Transverse colon (tissue), 4 donors: ENCODE measurements at regions not wholly inside any gene's neighbourhood (a gene's known extent, or its start where the extent isn't known, plus 50 kb on each side); places are given as distances from the start of the nearest gene placed in this dataset.

Experiments
- DNase-seq: peaks from one replicate; pipeline ENCODE4 v3.0.0-alpha.2; 2019
- H3K27ac ChIP-seq, 4 donors: fragments of 200-600 bp; sonication (generic); 2 replicates each; pipeline ENCODE4 v1.5.1; 2016 to 2018; ENCODE audit warnings: inconsistent platforms in 4 of 4
- H3K27me3 ChIP-seq: fragments of 200-600 bp; sonication (generic); 2 replicates; pipeline ENCODE4 v1.5.1; 2017; ENCODE audit warnings: inconsistent platforms
- H3K36me3 ChIP-seq, 4 donors: fragments of 200-600 bp; sonication (generic); 2 replicates each; pipeline ENCODE4 v1.5.1; 2017 to 2019; ENCODE audit warnings: inconsistent platforms in 4 of 4
- H3K4me1 ChIP-seq, 4 donors: fragments of 200-600 bp; sonication (generic); 2 replicates each; pipeline ENCODE4 v1.5.1; 2017 to 2020; ENCODE audit warnings: inconsistent platforms in 4 of 4
- H3K4me3 ChIP-seq, 4 donors: fragments of 200-600 bp; sonication (generic); 1 replicate in 1 of 4; 2 replicates in 3 of 4; pipeline versions ENCODE4 v1.5.1 to v1.6.1; 2017 to 2019; ENCODE audit warnings: inconsistent platforms in 4 of 4
- H3K9me3 ChIP-seq, 2 donors: fragments of 200-600 bp; sonication (generic); 2 replicates each; pipeline ENCODE4 v1.5.1; 2017 to 2019; ENCODE audit warnings: inconsistent platforms in 2 of 2
- CTCF ChIP-seq, 5 experiments: fragments of 200-600 bp in 3 of 5; fragments of 450-650 bp in 2 of 5; sonication (generic) in 3 of 5; IDR thresholded peaks; 1 replicate in 2 of 5; 2 replicates in 3 of 5; pipeline ENCODE4 v1.5.1; 2016 to 2017; ENCODE audit warnings: antibody characterized with exemption in 5 of 5, inconsistent platforms in 3 of 5, mild to moderate bottlenecking in 2 of 5, moderate library complexity in 1 of 5
- EP300 ChIP-seq: sonication (generic); formaldehyde crosslinking; IDR thresholded peaks from one replicate; pipeline ENCODE4 v1.6.1; 2017; ENCODE audit warnings: antibody characterized with exemption, low read depth
- POLR2A ChIP-seq: fragments of 450-650 bp; IDR thresholded peaks from one replicate; pipeline ENCODE4 v1.6.1; 2016; ENCODE audit warnings: antibody characterized with exemption, mild to moderate bottlenecking, moderate library complexity
- POLR2AphosphoS5 ChIP-seq, 3 donors: sonication (generic); formaldehyde crosslinking; IDR thresholded peaks; one replicate each; pipeline ENCODE4 v1.6.1; 2016; ENCODE audit warnings: antibody characterized with exemption in 3 of 3
- WGBS, 2 donors: methylation state at CpG; one replicate each; pipeline ENCODE4 v1.1.5; 2018; ENCODE audit warnings: low coverage in 1 of 2; 5-methylcytosine and 5-hydroxymethylcytosine counted together
- in situ Hi-C, 4 donors: fragments of 200-750 bp; cut with MboI; loops; one replicate each; pipeline versions ENCODE4 v1.15.0 to v1.15.1; 2017; ENCODE audit warnings: low sequenced_read_pairs in 3 of 4, low pct_ligation_motif_present in 1 of 4, low pct_unique_long_range_greater_than_20kb in 1 of 4
- intact Hi-C: fragments of 100-400 bp; cut with DNase I; formaldehyde crosslinking; loops from one replicate; pipeline ENCODE4 v1.15.1; 2023; ENCODE audit warnings: low total_unique reads

DNA sequence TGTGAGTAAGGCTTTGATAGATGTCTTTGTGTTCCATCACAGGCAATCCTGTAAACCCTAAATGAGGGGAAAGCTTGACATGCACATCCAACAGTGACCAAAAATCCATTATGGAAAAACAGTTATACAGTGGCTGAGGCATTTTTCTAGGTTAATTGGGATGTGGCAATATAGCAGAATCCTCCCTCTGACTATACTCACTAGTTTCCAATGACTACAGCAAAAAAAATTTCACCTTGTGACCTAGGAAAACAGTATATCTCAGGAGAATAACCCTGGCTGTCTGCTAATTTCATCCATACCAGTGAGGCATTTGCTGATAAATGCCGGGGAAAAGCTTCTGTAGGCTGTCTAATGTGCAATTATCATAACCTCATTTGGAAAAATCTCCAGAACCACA, 49.9 kb upstream of the SNCAIP start:
- in situ Hi-C loops, result no loop called here

More for the DNA sequence above, 49.9 kb upstream of the SNCAIP start:
- DNase-seq, result no peak
- Histone ChIP-seq H3K4me1 (no peaks in the 10 kb centered on the region), H3K4me3 (no peak overlapping the region), H3K36me3 (no peaks in the 10 kb centered on the region), H3K27me3 (no peaks in the 10 kb centered on the region), H3K9me3 (peaks cover 2% of the 10 kb centered on the region in 2 donors), H3K27ac (no peak overlapping the region)
- TF ChIP-seq POLR2AphosphoS5 (IDR thresholded peaks at IDR 0.05), result no peak
- no peak for TF ChIP-seq POLR2A
- TF ChIP-seq CTCF (IDR thresholded peaks at IDR 0.05), result no peak
- no peak for TF ChIP-seq EP300
- WGBS, 2 donors, result 77 to 83% methylated on average over 1 of the region's 1 CpG
- intact Hi-C loops, result no loop called here
